C4-2B (cell line): ENCODE measurements at regions not wholly inside any gene's neighbourhood (a gene's known extent, or its start where the extent isn't known, plus 50 kb on each side); places are given as distances from the start of the nearest gene placed in this dataset.

Source experiments
- CTCF ChIP-seq: fragments of 450-650 bp; conservative IDR thresholded peaks from 2 replicates; pipeline ENCODE4 v1.5.1; 2017; ENCODE audit warnings: mild to moderate bottlenecking
- ZFX ChIP-seq: fragments of 450-650 bp; IDR thresholded peaks from 2 replicates; pipeline ENCODE4 v1.6.1; 2017

GRCh38 chr4:31104577-31104976, 384.4 kb downstream of the PCDH7 start:
- no peak for TF ChIP-seq CTCF
- TF ChIP-seq ZFX, result no peak
